HG03378 (cell line): ENCODE measurements at regions not wholly inside any gene's neighbourhood (a gene's known extent, or its start where the extent isn't known, plus 50 kb on each side); places are given as distances from the start of the nearest gene placed in this dataset.
"Not testable (repeated sequence)": the region's sequence is repeated elsewhere in the genome, so short reads cannot be mapped to it uniquely, and the experiment has no call there.

ENCODE experiments used
- ATAC-seq: cut with Tn5 transposase; IDR thresholded peaks from one replicate; pipeline ENCODE4 v1.9.1; 2021; ENCODE audit warnings: mild to moderate bottlenecking, moderate library complexity; ENCODE audit not compliant: unreplicated experiment

DNA sequence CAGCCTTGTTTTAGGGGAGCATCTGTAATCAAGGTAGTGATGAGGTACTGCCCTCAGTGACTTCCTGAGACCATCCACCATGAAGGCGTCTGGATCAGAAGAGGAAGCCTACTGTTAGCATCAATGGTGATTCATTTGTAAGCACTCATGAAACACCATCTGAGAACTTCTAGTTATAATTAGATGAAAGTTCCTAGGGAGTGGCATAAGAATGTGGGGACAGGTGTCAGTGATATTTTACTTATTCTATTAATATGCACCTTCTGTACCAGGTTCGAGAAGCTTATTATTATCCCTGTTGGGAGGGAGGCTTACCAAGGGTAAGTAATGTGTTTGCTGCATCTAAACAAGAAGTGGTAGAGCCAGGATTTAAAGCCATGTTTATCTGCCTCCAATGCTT lies 295.8 kb upstream of the TBL1XR1 start:
- ATAC-seq = no peak

DNA sequence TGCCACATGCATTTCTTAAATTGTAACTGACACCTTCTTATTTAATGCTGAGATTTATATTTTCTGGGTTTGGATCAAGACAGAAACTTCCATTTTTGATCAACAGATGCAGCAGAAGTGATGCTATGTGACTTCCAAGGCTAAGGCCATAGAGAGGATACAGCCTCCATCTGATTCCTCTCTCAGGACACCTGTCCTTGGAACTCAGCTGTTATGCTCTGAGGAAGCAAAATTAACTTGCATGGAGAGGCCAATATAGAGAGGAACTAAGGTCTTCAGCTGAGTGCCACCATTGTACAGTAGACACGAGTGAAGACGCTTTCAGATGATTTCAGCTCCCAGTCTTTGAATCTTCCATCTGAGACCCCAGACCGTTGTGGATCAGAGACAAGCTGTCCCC lies 296.9 kb upstream of the TBL1XR1 start:
- ATAC-seq = no peak

DNA sequence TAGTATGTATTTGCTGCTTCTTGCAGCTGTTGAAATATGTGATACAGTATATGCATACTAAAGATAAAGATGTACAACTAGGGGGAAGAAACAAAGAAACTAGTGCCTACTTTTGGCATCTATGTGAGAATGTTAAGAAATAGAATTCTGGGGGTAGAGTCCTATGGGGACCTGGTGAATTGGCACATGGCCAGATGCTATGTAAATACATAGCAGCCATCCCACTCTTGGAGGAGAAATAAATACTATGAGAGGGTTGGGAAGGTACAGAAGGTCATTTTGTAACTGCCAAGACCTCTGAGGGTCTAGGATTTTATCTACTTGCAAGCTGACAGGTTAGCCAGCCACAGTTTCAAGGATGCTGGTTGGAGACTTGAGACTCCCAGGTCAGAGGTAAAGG lies 298.3 kb upstream of the TBL1XR1 start:
- no peak for ATAC-seq

DNA sequence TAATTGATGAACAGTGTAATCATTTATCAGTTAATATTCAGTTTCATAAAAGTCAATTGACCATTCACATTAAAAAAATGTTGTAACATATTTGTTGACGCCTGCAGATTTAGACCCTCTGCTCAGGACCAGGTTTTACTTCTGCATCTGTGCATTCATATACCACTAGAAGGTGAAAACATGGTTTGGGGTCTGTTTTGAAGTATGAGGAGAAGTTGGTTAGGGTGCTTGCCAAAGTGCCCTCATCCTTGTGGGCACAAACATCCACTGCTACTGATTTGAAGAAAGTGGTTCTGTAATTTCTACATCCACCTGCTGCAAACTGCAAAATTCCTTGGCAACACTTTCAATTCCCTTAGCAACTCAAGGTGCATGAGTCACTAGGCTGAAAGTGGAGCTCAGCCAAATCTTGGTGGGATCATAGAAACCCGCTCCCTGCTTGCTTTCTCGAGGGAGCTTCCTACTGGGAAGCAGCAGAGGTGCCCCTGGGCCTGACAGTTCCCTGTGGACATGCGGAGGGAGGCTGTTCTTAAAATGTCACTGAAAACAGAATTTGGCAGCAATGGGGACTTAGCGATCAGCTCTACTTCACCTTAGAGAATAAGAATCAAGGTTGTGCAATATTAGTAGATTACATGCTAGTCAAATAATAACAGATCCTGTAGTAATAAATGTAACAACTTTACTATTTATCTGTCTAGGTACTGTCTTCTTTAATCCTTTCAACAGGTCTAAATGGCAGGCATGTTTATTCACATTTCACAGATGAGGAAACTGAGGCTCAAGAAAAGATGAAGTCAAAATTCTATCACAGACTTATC lies 301.0 kb upstream of the TBL1XR1 start:
- no peak for ATAC-seq

DNA sequence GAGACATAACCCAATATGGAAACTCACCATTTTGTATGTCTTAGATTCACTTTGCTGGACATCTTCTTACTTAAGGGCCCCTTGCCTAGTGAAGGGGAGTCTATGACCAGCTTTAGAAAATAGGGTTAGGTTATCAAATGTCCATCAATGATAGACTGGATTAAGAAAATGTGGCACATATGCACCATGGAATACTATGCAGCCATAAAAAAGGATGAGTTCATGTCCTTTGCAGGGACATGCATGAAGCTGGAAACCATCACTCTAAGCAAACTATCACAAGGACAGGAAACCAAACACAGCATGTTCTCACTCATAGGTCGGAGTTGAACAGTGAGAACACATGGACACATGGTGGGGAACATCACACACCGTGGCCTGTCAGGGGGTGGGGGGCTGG lies 301.8 kb upstream of the TBL1XR1 start:
- not testable (repeated sequence) for ATAC-seq

DNA sequence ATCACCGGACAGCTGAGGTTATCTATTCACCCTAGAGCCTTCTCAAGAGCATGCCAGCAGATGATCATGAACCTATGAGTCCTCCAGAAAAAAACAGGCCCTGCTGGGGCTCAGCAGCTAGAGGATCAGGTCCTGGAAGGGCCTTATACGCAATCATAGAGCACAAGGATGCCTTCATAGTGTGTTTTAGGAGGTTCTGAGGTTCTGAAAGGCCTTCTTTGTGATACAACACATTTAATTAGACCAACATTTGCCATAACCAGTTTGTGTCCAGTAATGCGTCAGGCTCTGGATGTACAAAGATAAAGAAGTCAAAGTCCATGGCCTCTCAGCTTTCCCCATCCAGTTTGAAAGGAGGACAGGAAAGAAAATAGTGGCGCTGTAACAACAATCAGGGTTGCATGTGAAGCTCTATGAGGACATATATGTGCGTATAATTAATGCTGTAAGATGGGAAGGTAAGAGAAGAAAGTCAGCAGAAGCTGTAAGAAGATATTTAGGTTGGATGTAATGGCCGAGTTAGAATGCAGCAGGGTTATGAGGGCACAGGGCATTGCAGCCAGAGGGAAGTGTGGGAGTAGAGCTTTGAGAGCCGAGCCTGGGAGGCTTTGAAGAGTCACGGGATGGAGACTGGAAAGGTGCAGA lies 302.6 kb upstream of the TBL1XR1 start:
- no peak for ATAC-seq

DNA sequence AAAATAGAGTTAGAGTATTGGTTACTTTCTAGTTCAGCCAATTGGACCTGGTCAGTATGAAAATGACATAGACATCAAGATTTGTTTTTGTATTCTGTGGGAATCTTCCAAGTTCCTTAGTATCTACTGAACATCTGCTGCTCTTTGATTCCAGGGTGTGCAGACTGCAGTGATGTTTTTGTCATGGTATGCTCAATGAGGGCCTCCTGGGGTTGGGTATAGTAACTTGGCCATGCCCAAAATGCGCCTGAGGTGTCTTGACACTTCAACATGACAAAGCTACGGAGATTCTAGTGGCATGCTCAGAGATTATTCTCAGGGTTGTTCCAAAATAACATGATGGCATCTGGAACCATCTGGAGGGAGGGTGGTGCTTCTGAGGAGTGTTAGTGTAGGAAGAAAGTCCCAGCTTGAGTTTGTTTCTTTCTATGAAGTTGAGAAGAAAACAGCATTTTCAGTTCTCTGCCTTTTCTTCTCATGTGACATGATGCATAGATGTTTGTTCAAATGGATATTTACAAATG lies 313.5 kb upstream of the TBL1XR1 start:
- no peak for ATAC-seq

DNA sequence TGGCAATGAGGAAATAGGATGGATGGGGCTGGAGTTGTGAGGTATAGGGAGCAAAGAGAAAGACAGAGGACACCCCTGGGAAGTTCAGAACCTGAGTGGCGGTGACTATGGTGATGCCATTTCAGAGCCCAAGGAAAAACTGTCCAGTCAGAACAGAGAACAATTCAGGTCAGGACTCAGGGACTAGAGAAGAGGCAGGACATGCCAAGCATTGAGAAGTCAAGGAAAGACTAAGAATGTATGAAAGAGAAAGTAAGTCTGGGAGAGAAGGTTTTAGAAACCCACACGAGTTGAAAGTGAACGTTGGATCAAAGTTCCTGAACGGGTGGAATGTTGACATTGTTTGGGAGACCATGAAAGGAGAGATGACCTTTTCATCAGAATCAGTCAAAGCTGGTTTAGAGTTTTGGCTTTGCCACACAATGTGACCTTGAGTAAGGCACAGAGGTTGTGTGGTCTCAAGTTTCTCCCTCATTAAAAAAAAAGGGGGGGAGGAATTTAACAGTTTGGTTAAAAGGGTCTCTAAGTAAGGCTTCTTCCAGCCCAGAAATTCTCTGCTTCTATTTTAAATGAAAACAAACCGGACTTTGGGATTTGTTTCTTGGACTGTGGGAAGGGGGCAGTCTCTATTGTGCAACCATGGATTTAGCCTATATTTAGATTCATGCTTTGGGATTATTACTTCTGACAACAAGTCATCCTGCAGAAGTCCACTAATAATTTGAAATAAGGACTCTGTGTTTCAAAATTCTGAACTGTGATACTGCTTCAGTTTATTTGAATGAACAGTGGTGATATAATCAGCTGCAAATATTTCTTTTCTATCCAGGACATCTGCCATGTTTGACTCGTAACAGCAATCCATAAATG lies 315.9 kb upstream of the TBL1XR1 start:
- ATAC-seq = no peak

DNA sequence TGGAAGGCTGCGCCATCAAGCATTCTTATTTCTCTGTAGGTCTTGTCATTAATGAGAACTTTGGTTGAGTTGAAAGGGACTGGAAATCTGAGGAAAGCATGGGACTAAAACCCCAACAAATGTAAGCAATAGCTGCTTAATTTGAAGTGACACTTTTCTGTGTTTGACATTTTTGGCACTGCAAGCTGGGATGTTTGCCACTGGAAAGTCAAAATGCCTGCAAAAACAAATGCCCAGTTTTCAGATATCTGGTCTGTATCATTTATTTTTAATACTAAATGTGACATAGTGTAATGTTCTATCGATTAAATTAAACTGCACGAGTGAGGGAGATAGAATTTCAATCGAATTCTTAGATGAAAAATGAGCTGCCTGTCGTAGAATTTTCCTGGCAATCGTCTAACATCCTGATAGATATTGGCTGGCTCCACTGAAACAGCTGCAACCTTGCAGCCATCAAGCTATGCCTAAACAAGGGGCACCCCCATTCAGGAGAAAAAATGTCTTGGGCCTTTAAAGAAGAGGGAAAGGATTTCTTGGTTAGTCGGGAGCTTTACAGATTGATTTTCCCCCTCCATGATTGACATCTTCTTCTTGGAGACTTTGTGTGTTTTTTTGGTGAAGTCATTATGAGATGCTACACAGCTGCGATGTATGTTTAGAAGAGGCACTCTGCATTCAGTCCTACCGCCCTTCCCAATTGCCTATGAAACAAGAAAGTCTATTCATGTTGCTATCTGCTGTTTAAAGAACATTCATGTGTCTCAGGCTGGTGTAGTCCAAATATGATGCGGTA lies 316.7 kb upstream of the TBL1XR1 start:
- no peak for ATAC-seq

DNA sequence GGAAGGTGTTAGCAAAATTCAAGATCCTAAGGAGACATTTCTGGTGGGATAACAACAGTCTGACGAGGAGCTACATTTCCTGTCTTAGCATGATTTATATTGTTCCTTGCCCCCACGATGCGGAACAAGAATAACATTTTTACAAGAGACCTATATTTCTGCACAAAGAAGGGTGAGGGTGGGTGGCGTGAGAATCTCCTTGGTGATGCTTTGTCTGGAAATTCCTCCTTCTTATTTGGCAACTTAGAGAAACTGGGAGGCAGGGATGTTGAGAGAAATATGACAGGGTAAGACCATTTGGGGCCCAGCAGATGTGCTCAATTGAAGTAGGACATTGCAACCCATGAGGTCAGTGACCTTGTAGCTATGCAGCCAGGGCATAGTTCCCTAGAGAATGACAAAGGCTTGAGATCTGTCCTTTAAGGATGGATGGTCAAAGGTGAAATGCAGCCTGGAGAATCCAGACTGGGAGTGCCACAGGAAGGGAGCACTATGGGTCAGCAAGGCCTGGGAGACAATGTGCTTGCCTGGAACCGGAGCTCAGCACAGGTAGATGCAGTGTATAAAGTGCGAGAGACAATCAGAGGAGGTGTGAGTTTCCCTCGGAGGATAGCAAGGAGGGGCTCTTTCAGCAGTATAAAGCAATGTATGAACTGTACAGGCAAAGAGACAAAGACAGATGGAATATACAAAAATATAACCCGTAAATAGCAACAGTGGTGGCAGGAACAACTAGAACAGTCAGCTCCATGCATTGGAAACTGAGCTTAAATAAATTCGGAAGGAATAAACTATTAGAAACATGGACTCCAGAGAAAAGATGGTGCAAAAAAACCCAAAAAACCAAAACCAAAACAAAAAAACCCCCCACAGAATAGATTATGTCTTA lies 317.6 kb upstream of the TBL1XR1 start:
- no peak for ATAC-seq

DNA sequence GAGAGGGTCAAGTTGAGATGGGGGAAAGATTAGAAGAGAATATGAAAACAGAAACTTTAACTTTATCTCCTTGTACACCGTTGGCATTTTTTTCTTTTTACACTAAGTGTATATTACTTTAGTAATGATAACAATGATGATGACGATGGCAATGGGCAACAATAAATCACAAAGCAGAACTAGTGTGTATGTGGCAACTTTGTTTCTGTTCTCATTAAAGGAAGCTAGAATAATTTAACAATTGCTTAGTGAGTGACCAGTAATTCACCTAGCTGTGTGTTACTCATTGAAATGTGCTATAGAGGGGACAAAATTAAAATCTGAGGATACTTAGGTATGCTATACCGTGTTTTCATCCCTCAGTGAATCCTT lies 318.5 kb upstream of the TBL1XR1 start:
- no peak for ATAC-seq

DNA sequence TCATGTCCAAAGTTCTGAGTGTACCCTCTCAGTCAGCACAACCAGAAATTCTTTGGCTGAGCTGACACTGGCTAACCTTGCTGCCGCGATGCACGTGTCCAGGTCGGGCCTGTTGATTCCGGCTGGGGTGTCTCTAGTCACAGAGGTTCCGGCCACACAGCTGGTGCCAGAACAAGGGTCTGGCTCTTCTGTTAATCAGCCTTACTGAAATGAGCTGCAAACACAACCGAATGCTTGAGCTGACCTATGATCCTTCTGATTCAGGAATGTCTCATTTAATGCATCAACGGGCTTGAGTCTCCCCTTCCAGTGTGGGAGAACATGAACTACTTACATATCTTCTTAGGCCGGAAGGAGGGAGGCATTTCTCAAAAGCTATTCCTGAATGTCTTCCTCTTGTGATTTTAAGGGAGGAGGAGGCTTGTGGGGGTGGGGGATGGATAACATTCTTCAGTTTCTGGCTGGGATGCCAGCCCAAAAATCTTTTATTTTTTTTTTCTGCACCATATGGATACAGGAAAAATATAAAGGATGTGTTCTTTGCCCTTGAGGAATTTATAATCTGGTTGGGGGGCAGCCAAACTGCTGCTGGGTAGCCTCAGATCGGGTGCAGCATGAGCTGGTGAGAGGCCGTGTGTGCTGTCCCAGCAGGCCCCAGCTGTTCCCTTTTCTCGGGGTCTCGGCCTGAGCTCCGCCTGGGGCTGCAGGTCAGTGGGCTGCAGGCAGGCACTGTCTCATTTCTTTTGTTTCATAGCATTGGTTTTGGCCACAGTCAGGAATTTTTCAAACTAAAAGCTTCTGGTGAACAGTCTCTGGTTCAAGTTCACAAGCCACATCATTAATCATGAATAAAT lies 319.1 kb upstream of the TBL1XR1 start:
- ATAC-seq = no peak

DNA sequence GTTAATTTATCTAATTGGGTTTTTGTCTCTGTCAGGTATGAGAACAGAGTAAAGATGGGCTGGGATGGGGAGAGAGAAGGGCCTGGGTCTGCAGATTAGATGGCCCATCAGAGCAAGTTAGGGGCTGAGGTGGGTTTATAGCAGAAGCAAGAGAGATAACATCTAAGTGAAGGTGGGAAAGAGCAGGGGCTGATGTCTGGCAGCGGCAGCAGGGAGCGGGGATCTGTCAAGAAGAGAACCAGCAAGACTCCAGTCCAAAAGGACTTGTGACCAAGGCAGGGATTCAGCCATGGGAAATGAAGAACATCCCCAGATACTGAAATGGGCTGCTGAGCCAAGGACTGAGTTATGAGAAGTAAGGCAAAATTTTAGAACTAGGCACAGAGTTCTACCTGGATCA lies 320.6 kb upstream of the TBL1XR1 start:
- no peak for ATAC-seq

DNA sequence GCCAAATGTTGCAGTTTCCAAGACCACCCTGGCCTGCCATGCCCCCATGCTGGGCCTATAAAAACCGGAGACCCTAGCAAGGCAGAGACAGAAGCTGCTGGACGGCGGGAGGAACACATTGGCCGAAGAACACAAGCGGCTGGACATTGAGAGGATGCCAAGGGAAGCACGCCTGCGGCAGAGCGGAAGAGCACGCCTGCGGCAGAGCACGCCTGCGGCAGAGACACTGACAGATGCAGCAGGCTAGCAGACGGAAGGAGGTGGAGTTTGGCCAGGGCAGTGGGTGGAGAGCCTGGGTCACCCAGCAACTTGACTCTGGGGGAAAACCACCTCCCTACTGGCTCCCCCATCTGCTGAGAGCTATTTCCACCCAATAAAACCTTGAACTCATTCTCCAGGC lies 322.3 kb upstream of the TBL1XR1 start:
- no peak for ATAC-seq

DNA sequence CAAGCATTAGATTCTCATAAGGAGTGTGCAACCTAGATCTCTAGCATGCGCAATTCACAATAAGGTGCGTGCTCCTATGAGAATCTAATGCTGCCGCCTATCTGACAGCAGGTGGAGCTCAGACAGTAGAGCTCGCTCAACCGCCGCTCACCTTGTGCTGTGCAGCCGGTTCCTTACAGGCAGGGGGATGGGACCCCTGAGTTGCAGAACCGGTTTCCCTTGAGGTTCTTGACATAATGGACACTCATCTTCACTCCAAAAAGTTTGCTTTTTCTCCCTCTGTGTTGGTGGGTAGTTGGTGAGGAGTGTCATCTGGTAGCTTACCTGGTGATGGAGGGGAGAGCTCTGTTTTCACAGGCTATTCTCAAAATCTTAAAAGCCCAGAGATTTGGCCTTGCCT lies 324.0 kb upstream of the TBL1XR1 start:
- no peak for ATAC-seq

DNA sequence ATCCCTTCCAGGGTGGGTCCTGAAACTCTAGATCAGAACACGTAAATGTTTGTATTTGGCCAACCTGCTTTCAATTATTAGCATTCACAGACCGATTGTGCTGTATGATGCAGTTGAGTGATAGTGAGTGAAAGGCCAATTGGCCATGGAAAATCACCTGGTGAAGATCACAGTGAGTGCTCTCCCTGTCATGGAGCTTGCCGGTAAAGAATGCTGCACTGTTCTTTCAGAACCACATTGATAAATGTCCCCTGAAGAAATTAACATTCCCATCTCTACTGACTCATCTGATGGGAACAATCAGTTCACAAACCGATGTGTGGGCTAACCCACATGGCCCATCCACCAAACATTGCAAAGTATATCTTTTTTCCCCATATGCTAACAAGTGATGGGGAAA lies 324.8 kb upstream of the TBL1XR1 start:
- ATAC-seq = no peak

DNA sequence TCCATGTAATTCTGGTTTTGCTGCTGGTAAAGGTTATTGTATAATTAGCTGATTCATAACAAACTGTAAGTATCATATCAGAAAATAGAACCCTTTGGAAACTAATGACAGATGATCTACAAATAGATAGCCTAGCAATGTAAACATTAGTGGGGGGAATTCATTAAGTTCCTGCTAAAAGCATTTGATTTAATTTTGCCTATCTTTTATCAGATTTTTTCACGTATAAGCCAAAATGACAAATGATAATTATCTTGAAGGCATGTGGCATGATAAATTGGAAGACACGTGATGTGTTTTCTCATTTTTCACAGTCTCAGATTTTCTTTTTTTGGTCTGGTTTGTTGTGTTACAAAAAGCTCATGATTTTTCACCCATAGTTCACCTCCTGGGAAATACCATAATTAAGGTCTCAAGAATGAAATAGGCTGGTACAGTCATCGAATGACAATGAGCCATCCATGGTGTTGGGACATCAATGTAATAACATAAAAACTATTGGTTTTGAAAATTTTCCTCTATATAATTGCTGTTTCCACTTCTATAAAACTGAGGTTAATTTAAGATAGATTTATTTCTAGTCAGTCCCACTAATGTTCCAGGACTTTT lies 325.9 kb upstream of the TBL1XR1 start:
- no peak for ATAC-seq

DNA sequence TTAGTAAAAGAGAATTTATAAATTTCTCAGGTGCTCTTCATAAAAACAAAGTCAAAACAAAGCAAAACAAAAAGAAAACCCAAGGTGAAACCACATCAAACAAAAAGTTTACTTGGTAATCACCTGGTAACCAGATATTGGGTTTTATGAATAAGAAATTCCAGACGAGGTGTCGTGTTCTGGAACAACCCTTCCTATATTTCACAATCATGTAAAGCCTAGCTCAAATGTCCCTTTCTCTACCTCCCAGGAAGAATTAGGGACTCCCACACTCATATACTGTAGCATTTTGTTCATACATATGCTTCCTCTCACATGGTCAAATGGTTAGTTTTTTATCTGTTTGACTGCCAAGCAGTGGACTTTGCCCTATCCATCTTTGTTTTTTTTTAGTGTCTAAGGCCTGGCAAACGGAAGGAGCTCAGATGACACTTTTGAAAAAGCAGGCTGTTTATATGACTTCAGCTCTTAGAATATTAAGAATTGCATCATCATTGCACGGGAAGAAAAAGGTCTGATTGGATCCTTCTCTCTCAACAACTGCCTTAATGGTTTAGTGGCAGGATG lies 326.7 kb upstream of the TBL1XR1 start:
- ATAC-seq = no peak
